KBM-7 (cell line): ENCODE measurements at regions not wholly inside any gene's neighbourhood (a gene's known extent, or its start where the extent isn't known, plus 50 kb on each side); places are given as distances from the start of the nearest gene placed in this dataset.
"Not testable (repeated sequence)": the region's sequence is repeated elsewhere in the genome, so short reads cannot be mapped to it uniquely, and the experiment has no call there.

Experiments
- DNase-seq: peaks from one replicate; pipeline ENCODE4 v3.0.0-alpha.2; 2015
- in situ Hi-C: fragments of 300-500 bp; cut with MboI; formaldehyde crosslinking; loops from 2 replicates; pipeline ENCODE4 v1.14.3; 2020; ENCODE audit warnings: low sequenced_read_pairs, low pct_unique_long_range_greater_than_20kb, mixed read lengths

GRCh38 chr4:81814987-81815541 lies 343.4 kb upstream of the RASGEF1B start:
- in situ Hi-C loops: no loop called here
- no peak for DNase-seq

DNA sequence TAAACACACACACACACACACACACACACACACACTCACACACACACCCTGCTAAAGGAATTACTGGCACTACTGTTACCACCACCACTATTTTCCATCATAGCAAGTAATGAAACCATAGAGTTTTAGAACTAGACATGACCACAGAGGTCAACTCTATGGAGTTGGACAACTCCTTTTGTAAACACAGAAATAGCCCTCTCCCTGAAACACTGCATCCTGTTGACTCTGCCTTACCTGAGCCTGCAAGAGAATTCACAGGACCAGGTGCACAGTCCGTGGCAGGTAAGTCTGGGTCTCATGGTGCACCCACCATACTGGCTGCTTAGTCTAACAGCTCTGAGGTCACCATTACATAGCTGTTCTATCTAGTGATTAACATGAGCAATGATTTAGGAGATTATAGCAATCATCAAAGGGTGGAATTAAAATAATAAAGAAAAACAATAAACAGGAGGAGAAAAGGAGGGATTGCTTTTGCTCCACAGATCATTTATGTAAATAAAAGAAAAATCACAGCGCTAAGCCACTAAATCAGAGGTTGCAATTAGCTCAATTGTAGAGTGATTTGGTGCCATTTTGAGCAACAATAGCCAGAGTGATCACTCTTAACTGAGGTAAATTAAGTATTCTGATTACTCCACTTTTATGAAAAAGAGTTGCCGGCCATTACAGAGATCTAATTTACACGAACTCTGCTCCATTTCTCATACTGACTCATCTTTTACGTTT lies 340.0 kb upstream of the RASGEF1B start:
- DNase-seq: no peak

DNA sequence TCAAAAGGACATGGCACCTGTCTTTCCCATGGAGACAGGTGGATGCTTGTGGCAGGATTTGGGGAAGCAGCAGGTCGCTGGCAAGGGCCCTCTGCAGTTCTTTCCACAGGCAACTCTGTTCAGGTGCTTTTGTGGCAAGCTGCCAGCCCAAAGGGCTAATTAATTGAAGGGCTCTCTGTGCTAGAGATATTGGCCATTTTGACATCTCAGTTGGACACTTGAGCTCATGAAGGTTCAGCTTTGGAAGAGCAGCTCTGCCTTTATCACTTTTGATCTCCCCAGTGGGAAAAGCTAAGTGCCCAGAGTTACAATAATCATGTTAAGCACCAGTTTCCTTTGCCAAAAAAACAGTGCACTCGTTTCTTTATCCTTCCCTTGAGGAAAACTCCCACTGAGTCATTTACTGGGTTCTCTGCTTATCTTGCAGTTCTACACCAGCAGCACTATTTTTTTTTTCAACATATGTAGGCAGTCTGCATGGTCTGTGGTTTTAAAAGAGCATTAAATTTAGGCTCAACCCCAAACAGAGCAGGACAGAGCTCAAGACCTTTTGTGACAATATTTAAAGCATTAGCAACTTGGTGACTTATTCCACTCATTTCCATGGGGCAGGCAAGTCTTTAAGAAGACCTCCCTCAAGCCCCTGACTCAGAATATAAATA lies 336.4 kb upstream of the RASGEF1B start:
- in situ Hi-C loops: no loop called here
- no peak for DNase-seq

More for the DNA sequence above, 340.0 kb upstream of the RASGEF1B start:
- in situ Hi-C loops: no loop called here

GRCh38 chr4:81807386-81807785 lies 335.7 kb upstream of the RASGEF1B start:
- in situ Hi-C loops: no loop called here
- no peak for DNase-seq

DNA sequence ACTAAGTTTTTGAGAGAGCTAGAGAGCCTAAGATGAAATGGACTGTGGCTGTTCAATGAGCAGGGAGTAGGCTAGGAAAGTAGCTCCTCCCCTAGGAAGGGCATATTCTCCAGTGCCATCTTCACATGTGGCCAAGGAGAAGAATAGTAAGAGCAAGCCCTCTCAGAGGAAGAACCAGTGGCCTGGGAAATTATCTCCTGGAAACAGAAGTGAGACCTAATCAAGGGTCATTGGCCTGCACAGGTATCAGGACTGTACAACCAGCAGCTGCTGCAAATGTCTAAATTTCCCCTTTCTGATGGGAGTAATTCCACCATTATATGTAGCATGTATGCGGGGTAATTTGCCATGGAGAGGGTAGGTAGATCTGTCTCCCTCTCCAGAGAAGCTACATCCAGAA lies 334.8 kb upstream of the RASGEF1B start:
- in situ Hi-C loops: no loop called here
- no peak for DNase-seq

- DNase-seq: no peak
- in situ Hi-C loops: no loop called here
Observed at GRCh38 chr4:81804849-81805248, 333.1 kb upstream of the RASGEF1B start.

GRCh38 chr4:81802285-81802846 lies 330.7 kb upstream of the RASGEF1B start:
- DNase-seq: no peak
- in situ Hi-C loops: no loop called here

- in situ Hi-C loops: no loop called here
- DNase-seq: no peak
Observed at GRCh38 chr4:81799371-81799770, 327.7 kb upstream of the RASGEF1B start.

DNA sequence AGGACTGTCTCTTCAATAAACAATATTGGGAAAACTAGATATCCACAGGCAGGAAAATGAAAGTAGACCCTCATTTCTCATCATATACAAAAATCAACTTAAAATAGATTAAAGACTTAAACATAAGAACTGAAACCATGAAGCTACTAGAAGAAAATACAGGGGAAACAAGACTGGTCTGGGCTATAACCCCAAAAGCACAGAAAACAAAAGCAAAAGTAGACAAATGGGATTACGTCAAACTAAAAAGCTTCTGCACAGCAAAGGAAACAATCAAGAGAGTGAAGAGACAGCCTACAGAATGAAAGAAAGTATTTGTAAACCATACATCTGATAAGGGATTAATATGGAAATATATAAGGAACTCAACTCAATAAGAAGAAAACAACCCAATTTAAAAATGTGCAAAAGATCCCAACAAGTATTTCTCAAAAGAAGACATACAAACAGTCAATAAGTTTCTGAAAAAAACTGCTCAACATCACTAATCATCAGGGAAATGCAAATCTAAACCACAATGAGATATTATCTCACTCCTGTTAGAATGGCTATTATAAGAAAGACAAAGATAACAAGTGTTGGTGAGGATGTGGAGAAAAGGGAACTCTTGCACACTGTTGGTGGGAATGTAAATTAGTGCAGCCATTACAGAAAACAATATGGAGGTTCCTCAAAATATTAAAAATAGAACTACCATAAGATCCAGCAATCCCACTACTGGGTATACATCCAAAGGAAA lies 325.3 kb upstream of the RASGEF1B start:
- in situ Hi-C loops: no loop called here
- DNase-seq: no peak

- in situ Hi-C loops: no loop called here
- no peak for DNase-seq
Observed at GRCh38 chr4:81792521-81792920, 320.8 kb upstream of the RASGEF1B start.

- in situ Hi-C loops: no loop called here
- DNase-seq: no peak
Observed at GRCh38 chr4:81790477-81790876, 318.8 kb upstream of the RASGEF1B start.

GRCh38 chr4:81789741-81790399 lies 318.2 kb upstream of the RASGEF1B start:
- in situ Hi-C loops: no loop called here
- no peak for DNase-seq

DNA sequence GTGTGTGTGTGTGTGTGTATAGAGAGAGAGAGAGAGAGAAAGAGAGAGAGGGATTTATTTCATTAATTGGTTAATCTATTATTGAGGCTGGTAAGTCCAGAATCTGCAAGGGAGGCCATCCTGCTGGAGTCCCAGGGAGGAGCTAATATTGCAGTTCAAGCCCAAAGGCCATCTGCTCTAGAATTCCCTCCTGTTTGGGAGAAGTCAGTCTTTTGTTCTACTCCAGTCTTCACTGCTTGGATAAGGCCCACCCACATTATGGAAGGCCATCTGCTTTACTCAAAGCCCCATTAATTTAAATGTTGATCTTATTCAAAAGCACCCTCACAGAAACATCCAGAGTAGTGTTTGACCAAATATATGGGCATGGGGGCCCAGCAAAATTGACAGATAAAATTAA lies 317.5 kb upstream of the RASGEF1B start:
- DNase-seq: no peak
- in situ Hi-C loops: no loop called here

DNA sequence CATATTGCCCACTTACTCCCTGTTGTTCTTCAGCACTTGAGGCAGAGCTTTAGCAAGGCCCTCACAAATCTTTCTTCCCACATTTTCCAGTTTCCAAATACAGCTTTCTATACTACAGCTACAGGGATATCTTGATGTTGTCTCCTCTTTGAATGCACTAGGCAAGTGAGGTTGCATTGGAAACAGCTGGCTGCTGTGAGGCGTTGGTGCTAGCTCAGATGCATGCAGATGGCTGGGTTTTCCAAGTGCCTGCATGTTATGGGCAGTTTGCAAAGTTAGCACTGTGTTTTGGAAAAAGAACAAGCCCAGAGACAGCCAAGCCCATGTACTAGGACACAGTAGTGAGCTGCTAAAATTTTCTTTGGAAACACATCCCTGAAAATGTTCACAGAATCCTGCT lies 315.1 kb upstream of the RASGEF1B start:
- no peak for DNase-seq
- in situ Hi-C loops: no loop called here

DNA sequence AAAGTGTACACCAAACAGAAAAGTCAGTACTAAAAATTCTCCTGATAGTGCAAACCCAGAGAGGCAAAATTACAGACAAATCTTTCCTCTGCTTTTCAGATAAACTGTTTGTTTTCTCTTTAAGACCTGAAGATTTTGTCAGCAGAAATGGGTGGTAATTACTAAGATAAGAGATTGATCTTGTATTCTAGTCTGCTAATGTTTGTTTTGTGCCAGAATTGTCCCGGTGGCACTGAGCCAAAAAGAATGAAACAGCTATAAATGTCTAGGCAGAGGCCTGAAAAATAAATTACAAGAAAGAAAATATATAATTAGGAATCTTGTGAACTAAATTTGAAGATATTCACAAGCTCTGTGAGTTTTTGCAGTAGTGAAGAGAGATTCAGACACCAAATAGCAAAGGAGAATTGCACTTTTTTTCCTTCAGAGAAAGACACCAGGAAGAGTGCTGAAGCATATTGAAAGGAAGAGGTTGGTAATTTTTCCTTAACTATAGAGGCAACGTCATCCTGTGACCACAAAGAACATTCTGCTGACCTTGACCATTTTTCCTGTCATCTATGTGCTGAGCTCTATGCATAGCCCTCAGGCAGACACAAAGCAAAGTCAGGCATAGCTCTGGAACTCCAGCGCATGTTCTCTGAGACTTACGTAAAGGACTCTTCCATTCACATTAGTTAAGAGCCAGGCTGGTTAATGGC lies 314.5 kb upstream of the RASGEF1B start:
- in situ Hi-C loops: no loop called here

GRCh38 chr4:81785338-81785737 lies 313.6 kb upstream of the RASGEF1B start:
- no peak for DNase-seq
- in situ Hi-C loops: no loop called here

More for the DNA sequence above, 314.5 kb upstream of the RASGEF1B start:
- DNase-seq: no peak

DNA sequence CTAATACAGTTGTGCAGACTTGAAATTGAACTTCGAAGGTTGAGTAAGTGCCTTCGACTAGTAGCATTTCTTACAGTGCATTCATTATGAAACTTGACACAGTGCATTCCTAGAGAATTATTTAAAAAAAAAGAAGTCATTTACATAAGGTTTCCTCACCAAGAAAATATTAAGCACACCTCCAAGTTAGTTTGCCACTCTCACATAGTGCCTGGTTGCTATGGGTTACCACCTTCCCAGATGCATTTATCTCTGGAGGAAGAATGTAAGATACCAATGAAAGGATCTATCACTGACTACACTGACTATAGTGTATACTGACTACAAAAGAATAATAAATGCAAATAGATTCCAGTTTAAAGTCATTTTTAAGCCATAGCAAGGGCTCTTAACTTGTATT lies 311.9 kb upstream of the RASGEF1B start:
- in situ Hi-C loops: no loop called here
- DNase-seq: no peak

DNA sequence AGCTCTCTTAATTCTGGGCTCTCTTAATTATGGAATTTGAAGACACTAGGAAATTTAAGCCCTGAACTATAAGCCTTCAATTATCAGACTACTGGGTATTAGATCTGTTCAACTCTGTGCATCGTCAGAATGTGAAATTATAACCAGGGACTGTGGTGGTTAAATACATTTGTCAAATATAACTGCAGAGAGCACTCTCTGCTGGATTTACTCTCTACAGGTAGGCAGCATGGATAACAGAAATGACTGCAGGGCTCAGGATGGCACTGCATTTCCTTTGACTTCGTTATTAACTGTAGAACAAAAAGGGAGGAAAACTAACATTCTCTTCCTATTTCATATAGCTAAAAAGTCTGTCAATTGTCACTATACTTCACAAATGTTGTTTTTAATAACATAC lies 310.1 kb upstream of the RASGEF1B start:
- no peak for DNase-seq
- in situ Hi-C loops: no loop called here

DNA sequence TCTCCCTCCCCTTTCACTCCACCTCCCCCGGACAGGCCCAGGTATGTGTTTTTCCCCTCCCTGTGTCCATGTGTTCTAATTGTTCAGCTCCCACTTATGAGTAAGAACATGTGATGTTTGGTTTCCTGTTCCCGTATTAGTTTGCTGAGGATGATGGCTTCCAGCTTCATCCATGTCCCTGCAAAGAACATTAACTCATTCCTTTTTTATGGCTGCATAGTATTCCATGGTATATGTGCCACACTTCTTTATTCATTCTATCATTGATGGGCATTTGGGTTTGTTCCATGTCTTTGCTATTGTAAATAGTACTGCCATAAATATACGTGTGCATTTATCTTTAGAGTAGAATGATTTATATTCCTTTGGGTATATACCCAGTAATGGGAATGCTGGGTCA lies 306.0 kb upstream of the RASGEF1B start:
- DNase-seq, in situ Hi-C loops: not testable (repeated sequence)
